ENCODE measurements at regions not wholly inside any gene's neighbourhood (a gene's known extent, or its start where the extent isn't known, plus 50 kb on each side); places are given as distances from the start of the nearest gene placed in this dataset.

DNA sequence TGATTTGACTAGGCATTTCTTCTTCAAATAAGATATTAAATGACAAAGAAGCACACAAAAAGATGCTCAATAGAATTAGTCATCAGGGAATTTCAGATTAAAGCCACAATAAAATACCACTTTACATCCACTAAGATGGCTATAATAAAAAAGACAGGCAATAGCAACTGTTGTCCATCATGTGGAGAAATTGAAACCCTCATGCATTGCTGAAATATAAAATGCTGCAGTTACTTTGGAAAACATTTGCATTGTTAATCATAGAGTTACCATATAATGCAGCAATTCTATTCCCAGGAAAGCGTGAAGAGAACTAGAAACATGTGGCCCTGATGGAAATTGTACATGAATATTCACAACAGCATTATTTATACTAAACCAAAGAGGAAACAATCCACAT, 605.5 kb upstream of the SLITRK1 start:
- H3K36me3 ChIP-seq, result no peaks in the 10 kb centered on the region
- intact Hi-C loops (cut with DNase I), result no loop called here
- H3K9me3 ChIP-seq, result no peaks in the 10 kb centered on the region
- H3K27ac ChIP-seq, result no peak overlapping the region
- TF ChIP-seq, protein P1, sequence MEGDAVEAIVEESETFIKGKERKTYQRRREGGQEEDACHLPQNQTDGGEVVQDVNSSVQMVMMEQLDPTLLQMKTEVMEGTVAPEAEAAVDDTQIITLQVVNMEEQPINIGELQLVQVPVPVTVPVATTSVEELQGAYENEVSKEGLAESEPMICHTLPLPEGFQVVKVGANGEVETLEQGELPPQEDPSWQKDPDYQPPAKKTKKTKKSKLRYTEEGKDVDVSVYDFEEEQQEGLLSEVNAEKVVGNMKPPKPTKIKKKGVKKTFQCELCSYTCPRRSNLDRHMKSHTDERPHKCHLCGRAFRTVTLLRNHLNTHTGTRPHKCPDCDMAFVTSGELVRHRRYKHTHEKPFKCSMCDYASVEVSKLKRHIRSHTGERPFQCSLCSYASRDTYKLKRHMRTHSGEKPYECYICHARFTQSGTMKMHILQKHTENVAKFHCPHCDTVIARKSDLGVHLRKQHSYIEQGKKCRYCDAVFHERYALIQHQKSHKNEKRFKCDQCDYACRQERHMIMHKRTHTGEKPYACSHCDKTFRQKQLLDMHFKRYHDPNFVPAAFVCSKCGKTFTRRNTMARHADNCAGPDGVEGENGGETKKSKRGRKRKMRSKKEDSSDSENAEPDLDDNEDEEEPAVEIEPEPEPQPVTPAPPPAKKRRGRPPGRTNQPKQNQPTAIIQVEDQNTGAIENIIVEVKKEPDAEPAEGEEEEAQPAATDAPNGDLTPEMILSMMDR (IDR thresholded peaks at IDR 0.05), result no peak
- no peak for TF ChIP-seq POLR2A (IDR thresholded peaks at IDR 0.05)
- DNase-seq, result no peak
- H3K27me3 ChIP-seq, result no peaks in the 10 kb centered on the region
- H3K4me1 ChIP-seq, result no peaks in the 10 kb centered on the region
- 85 to 86% methylated on average over 1 of the region's 1 CpG for WGBS, 2 donors
- H3K4me3 ChIP-seq (replicated peaks in 1 of 3), result no peak overlapping the region

DNA sequence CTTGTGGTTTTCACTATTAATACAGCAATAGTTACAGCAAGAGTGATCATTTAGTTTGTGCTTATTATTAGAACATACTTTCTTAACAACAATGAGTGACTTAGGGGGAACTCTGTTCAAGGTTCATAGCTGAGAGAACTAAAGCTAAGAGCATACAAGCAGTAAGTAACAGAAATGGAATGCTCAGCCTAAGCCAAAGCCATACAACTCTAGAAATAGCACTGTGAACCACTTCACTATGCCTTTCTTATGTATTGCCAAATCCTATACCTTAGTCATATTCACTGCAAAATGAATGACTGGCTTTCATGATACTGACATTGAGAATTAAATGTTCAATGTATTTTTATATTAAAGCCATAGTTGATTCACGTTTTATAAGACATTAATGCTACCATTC, 599.7 kb upstream of the SLITRK1 start:
- TF ChIP-seq, protein P1 (IDR thresholded peaks at IDR 0.05), result no peak
- no peak for TF ChIP-seq POLR2A (IDR thresholded peaks at IDR 0.05)
- H3K27me3 ChIP-seq, result no peaks in the 10 kb centered on the region
- no peak overlapping the region for H3K4me3 ChIP-seq (replicated peaks in 1 of 3)
- intact Hi-C loops (cut with DNase I), result no loop called here
- H3K27ac ChIP-seq, result no peak overlapping the region
- H3K9me3 ChIP-seq, result no peaks in the 10 kb centered on the region
- H3K4me1 ChIP-seq, result no peaks in the 10 kb centered on the region
- H3K36me3 ChIP-seq, result no peaks in the 10 kb centered on the region
- WGBS, 2 donors, result 79 to 85% methylated on average over 1 of the region's 1 CpG
- no peak for DNase-seq

DNA sequence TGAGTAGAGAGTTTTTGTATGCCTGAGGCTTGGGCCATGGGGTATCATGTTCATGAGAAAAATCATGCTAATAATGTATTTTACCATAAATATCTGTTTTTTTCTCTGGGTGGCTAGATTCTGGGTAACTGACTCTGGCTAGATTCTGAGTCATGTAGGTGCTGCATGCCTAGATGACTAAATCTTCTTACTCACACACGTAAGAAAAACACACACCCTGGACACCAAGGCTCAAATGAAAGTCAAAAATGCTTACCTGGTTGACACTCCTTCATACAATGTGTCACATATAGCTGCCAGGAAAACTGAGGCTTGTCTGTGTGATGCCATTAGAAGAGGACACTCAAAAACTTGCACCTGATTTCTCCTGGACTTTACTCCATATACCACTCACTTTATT, 597.4 kb upstream of the SLITRK1 start:
- intact Hi-C loops (cut with DNase I), result no loop called here

DNA sequence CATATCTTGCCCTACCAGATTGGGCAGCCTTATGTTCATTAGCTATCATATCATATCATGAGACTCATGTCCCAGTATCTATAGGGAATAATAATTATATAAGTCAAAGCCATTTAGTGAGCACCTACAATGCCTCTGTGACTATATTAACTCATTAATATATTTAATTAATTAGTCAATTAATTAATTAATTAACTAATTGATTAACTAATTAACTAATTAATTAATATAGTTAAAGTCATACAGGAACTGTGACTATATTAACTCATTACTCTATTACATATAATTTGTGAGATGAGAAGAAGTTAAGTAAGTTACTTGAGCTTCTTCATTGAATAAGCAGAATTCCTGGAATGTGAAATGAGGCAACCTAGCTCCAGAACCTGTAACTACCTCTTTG, 588.3 kb upstream of the SLITRK1 start:
- intact Hi-C loops (cut with DNase I), result no loop called here
- TF ChIP-seq, protein P1 (IDR thresholded peaks at IDR 0.05), result no peak
- no peak for TF ChIP-seq POLR2A (IDR thresholded peaks at IDR 0.05)
- H3K4me1 ChIP-seq, result no peaks in the 10 kb centered on the region
- no peak overlapping the region for H3K4me3 ChIP-seq (replicated peaks in 1 of 3)
- H3K36me3 ChIP-seq, result no peaks in the 10 kb centered on the region
- no peak overlapping the region for H3K27ac ChIP-seq
- H3K27me3 ChIP-seq, result no peaks in the 10 kb centered on the region
- DNase-seq, result no peak
- no peaks in the 10 kb centered on the region for H3K9me3 ChIP-seq

More for the DNA sequence above, 597.4 kb upstream of the SLITRK1 start:
- TF ChIP-seq POLR2A (IDR thresholded peaks at IDR 0.05), result no peak
- TF ChIP-seq, protein P1 (IDR thresholded peaks at IDR 0.05), result no peak
- Histone ChIP-seq H3K4me3 (replicated peaks in 1 of 3) (no peak overlapping the region), H3K27me3 (no peaks in the 10 kb centered on the region), H3K4me1 (no peaks in the 10 kb centered on the region), H3K27ac (no peak overlapping the region), H3K36me3 (no peaks in the 10 kb centered on the region), H3K9me3 (no peaks in the 10 kb centered on the region)
- 78 to 83% methylated on average over 1 of the region's 1 CpG for WGBS, 2 donors
- DNase-seq, result no peak

DNA sequence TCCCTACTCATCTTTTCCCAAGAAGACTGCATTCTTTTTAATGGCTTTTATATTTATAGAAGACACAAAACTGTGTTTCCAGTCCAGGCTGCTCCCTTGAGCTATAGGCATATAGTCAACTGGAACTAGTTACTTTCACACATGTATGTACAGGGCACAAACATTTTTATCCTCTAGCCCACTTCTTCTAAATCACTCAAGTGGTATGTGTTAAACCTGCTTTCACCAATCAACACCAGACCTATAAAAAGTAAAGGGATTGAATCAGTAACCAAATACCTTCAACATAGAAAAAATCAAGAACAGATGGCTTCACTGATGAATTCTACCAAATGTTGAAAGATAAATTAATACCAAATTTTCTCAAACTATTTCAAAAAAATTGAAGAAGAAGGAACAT, 584.2 kb upstream of the SLITRK1 start:
- H3K9me3 ChIP-seq, result no peaks in the 10 kb centered on the region
- no peaks in the 10 kb centered on the region for H3K4me1 ChIP-seq
- intact Hi-C loops (cut with DNase I), result no loop called here
- H3K36me3 ChIP-seq, result no peaks in the 10 kb centered on the region
- no peak overlapping the region for H3K27ac ChIP-seq
- H3K4me3 ChIP-seq (replicated peaks in 1 of 3), result no peak overlapping the region
- DNase-seq, result no peak
- H3K27me3 ChIP-seq, result no peaks in the 10 kb centered on the region
- TF ChIP-seq POLR2A (IDR thresholded peaks at IDR 0.05), result no peak
- TF ChIP-seq, protein P1 (IDR thresholded peaks at IDR 0.05), result no peak
